B cell (primary cell): ENCODE measurements at regions not wholly inside any gene's neighbourhood (a gene's known extent, or its start where the extent isn't known, plus 50 kb on each side); places are given as distances from the start of the nearest gene placed in this dataset.

ENCODE experiments used
- ATAC-seq: fragments of 200-7000 bp; cut with Tn5 transposase; one replicate; pipeline ENCODE4 v1.10.0; 2021; ENCODE audit warnings: low read depth, mild to moderate bottlenecking, moderate number of reproducible peaks, moderate library complexity
- CTCF ChIA-PET: fragments of 350-600 bp; sonication (Branson Sonifier 250); formaldehyde crosslinking; loops from one replicate; lab custom pipeline; 2021; ENCODE audit warnings: antibody characterized with exemption, inconsistent platforms; lab: Charles Lee
- POLR2A ChIA-PET: fragments of 350-600 bp; sonication (Branson Sonifier 250); formaldehyde crosslinking; loops from one replicate; lab custom pipeline; 2021; ENCODE audit warnings: antibody characterized with exemption; lab: Charles Lee
- DNase-seq: peaks from one replicate; pipeline ENCODE4 v3.0.0; 2013
- H2AFZ ChIP-seq: 2 replicates; pipeline ENCODE4 v1.6.1; 2012; ENCODE audit warnings: mild to moderate bottlenecking, low read depth, low read length; ENCODE audit not compliant: insufficient read depth, poor library complexity, severe bottlenecking
- H3K27ac ChIP-seq, 2 donors: 1 replicate in 1 of 2; 2 replicates in 1 of 2; pipeline ENCODE4 v1.5.1; 2012 to 2013; ENCODE audit warnings: low read length in 2 of 2, mild to moderate bottlenecking in 2 of 2, moderate library complexity in 1 of 2
- H3K27me3 ChIP-seq, 4 experiments: fragments of 200-600 bp in 1 of 4; sonication (generic) in 1 of 4; replicated peaks in 1 of 4; 1 replicate in 2 of 4; 2 replicates in 2 of 4; pipeline versions ENCODE4 v1.6.1 to v1.7.0; 2013 to 2016; ENCODE audit warnings: low read length in 3 of 4, mild to moderate bottlenecking in 2 of 4, mixed read lengths in 1 of 4, moderate library complexity in 1 of 4; ENCODE audit not compliant: insufficient read depth in 4 of 4, control insufficient read depth in 3 of 4; ENCODE audit errors: control extremely low read depth in 1 of 4
- H3K36me3 ChIP-seq, 2 experiments: replicated peaks in 1 of 2; 1 replicate in 1 of 2; 2 replicates in 1 of 2; pipeline versions ENCODE4 v1.6.1 to v1.7.1; 2013; ENCODE audit warnings: low read length in 1 of 2; ENCODE audit not compliant: insufficient read depth in 2 of 2, control insufficient read depth in 1 of 2; ENCODE audit errors: control extremely low read depth in 1 of 2, extremely low read depth in 1 of 2
- H3K4me1 ChIP-seq, 2 donors: fragments of 200-600 bp in 1 of 2; sonication (generic) in 1 of 2; 1 replicate in 1 of 2; 2 replicates in 1 of 2; pipeline versions ENCODE4 v1.5.1 to v1.6.1; 2013 to 2017; ENCODE audit warnings: low read length in 2 of 2; ENCODE audit not compliant: control insufficient read depth in 2 of 2, insufficient read depth in 2 of 2
- H3K4me2 ChIP-seq: replicated peaks from 2 replicates; pipeline ENCODE3; 2012; ENCODE audit warnings: mild to moderate bottlenecking, low read depth, low read length; ENCODE audit not compliant: poor library complexity, severe bottlenecking
- H3K4me3 ChIP-seq, 5 experiments: fragments of 200-600 bp in 1 of 5; sonication (generic) in 1 of 5; 1 replicate in 3 of 5; 2 replicates in 2 of 5; pipeline versions ENCODE4 v1.5.1 to v1.7.0; 2011 to 2016; ENCODE audit warnings: low read length in 4 of 5, mild to moderate bottlenecking in 4 of 5, low read depth in 2 of 5, control low read depth in 1 of 5, moderate library complexity in 1 of 5; ENCODE audit not compliant: insufficient read depth in 1 of 5; ENCODE audit errors: control extremely low read depth in 1 of 5, extremely low read depth in 1 of 5
- H3K79me2 ChIP-seq: fragments of 200-600 bp; sonication (generic); one replicate; pipeline ENCODE4 v1.6.0; 2016; ENCODE audit warnings: low read length; ENCODE audit not compliant: control insufficient read depth, insufficient read depth
- H3K9ac ChIP-seq: fragments of 200-600 bp; sonication (generic); 2 replicates; pipeline ENCODE4 v1.6.1; 2017; ENCODE audit warnings: mild to moderate bottlenecking, low read length, moderate library complexity
- H3K9me3 ChIP-seq, 3 donors: one replicate each; pipeline versions ENCODE4 v1.6.1 to v1.7.1; 2013; ENCODE audit warnings: low read length in 2 of 3; ENCODE audit not compliant: control insufficient read depth in 2 of 3, insufficient read depth in 1 of 3; ENCODE audit errors: control extremely low read depth in 1 of 3
- H4K20me1 ChIP-seq: 2 replicates; pipeline ENCODE4 v1.6.0; 2012; ENCODE audit warnings: mild to moderate bottlenecking, low read length; ENCODE audit not compliant: insufficient read depth, control insufficient read depth, poor library complexity, severe bottlenecking
- H3K27ac Mint-ChIP-seq: one replicate; pipeline ENCODE4 v1.8.0; 2021; ENCODE audit warnings: mixed read lengths
- H3K27me3 Mint-ChIP-seq: one replicate; pipeline ENCODE4 v1.8.0; 2021; ENCODE audit warnings: mixed read lengths
- H3K4me1 Mint-ChIP-seq: one replicate; pipeline ENCODE4 v1.8.0; 2021; ENCODE audit warnings: mixed read lengths
- H3K4me3 Mint-ChIP-seq: one replicate; pipeline ENCODE4 v1.8.0; 2021; ENCODE audit warnings: mixed read lengths
- H3K9me3 Mint-ChIP-seq: one replicate; pipeline ENCODE4 v1.8.0; 2022; ENCODE audit warnings: mixed read lengths; ENCODE audit not compliant: insufficient read depth
- CTCF ChIP-seq: fragments of 200-600 bp; IDR thresholded peaks from one replicate; pipeline ENCODE4 v1.8.0; 2022; ENCODE audit warnings: antibody characterized with exemption, mild to moderate bottlenecking
- EZH2 ChIP-seq: IDR thresholded peaks from 2 replicates; pipeline ENCODE4 v1.6.1; 2012; ENCODE audit warnings: borderline replicate concordance, low read depth, mild to moderate bottlenecking, moderate library complexity, low read length; ENCODE audit not compliant: insufficient read depth, poor library complexity, severe bottlenecking
- WGBS: methylation state at CpG from one replicate; pipeline ENCODE4 v1.1.5; 2013; ENCODE audit warnings: missing lambda C conversion rate; ENCODE audit not compliant: insufficient coverage; 5-methylcytosine and 5-hydroxymethylcytosine counted together
- intact Hi-C: fragments of 100-400 bp; cut with micrococcal nuclease; formaldehyde crosslinking; loops from one replicate; pipeline ENCODE4 v1.10.0; 2022

GRCh38 chr11:24253237-24253760, 243.6 kb upstream of the LUZP2 start:
- H3K79me2 ChIP-seq, result no peaks in the 10 kb centered on the region
- no peak overlapping the region for H3K9ac ChIP-seq
- H3K9me3 ChIP-seq, result no peaks in the 10 kb centered on the region
- no peak overlapping the region for H3K4me2 ChIP-seq
- H3K27ac Mint-ChIP-seq, result no peak overlapping the region
- ATAC-seq, result no peak
- H3K4me3 Mint-ChIP-seq, result no peak overlapping the region
- CTCF ChIA-PET, result no interaction called here
- no peak for DNase-seq
- no peaks in the 10 kb centered on the region for H3K4me1 Mint-ChIP-seq
- no peaks in the 10 kb centered on the region for H3K9me3 Mint-ChIP-seq
- no peak overlapping the region for H2AFZ ChIP-seq
- no peaks in the 10 kb centered on the region for H3K27me3 ChIP-seq
- intact Hi-C loops, result loop anchor here (10.0 kb wide), 1 partner anchor 62 kb away; no protein-coding TSS in a partner anchor
- no peaks in the 10 kb centered on the region for H3K36me3 ChIP-seq
- no peaks in the 10 kb centered on the region for H3K27me3 Mint-ChIP-seq
- H4K20me1 ChIP-seq, result no peaks in the 10 kb centered on the region
- 80% methylated on average over 1 of the region's 1 CpG for WGBS
- POLR2A ChIA-PET, result no interaction called here
- no peak for TF ChIP-seq EZH2
- no peak for TF ChIP-seq CTCF
- no peak overlapping the region for H3K4me3 ChIP-seq
- H3K27ac ChIP-seq, result no peak overlapping the region
- H3K4me1 ChIP-seq, result no peaks in the 10 kb centered on the region

GRCh38 chr11:24264868-24265267, 232.0 kb upstream of the LUZP2 start:
- Mint-ChIP-seq H3K4me3 (no peak overlapping the region), H3K27ac (no peak overlapping the region), H3K9me3 (no peaks in the 10 kb centered on the region), H3K4me1 (no peaks in the 10 kb centered on the region), H3K27me3 (no peaks in the 10 kb centered on the region)
- ATAC-seq (no peak), DNase-seq (no peak)
- H3K27me3 ChIP-seq, result no peaks in the 10 kb centered on the region
- no peaks in the 10 kb centered on the region for H3K4me1 ChIP-seq
- H2AFZ ChIP-seq, result no peak overlapping the region
- H3K36me3 ChIP-seq, result no peaks in the 10 kb centered on the region
- no peaks in the 10 kb centered on the region for H3K79me2 ChIP-seq
- no peak overlapping the region for H3K9ac ChIP-seq
- H3K9me3 ChIP-seq, result no peaks in the 10 kb centered on the region
- no CpG with 5 or more reads among the region's 2 CpGs for WGBS
- H3K27ac ChIP-seq, result no peak overlapping the region
- intact Hi-C loops, result no loop called here
- no peak overlapping the region for H3K4me3 ChIP-seq
- POLR2A ChIA-PET, result no interaction called here
- H4K20me1 ChIP-seq, result no peaks in the 10 kb centered on the region
- no peak for TF ChIP-seq EZH2
- TF ChIP-seq CTCF, result no peak
- CTCF ChIA-PET, result no interaction called here
- H3K4me2 ChIP-seq, result no peak overlapping the region
